ENCODE measurements at regions not wholly inside any gene's neighbourhood (a gene's known extent, or its start where the extent isn't known, plus 50 kb on each side); places are given as distances from the start of the nearest gene placed in this dataset.

DNA sequence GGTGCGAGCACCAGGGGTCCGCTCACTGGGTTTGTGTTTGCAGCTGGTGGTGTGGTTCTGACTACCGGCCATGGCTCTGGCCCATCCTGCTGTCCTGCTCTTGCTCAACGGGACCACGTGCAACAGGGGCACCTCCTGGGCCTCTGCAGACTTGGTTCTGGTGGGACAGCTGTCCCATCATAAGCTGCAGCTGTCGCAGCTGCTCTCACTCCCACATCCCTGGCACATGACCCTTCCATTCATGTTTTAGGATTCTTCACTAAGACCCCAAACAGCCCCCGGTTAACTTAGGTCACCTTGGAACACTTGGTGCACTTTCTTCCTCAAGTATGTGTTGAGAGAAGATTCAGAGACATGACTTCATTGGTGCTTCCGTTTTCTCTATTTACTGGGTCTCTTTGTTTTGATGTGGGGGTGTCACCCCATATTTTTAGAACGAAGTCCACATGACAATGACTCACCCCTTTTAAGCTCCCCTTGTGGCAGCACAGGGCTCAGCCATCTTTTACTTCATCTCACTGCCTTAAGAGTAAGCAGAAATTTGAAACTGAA is 68.4 kb upstream of the ARHGEF7 start:
- Histone ChIP-seq H3K14ac (ENCODE audit: insufficient read length) (no peak overlapping the region), H3K79me1 (ENCODE audit: low read depth, low read length) (no peaks in the 10 kb centered on the region), H3K27me3 (replicated peaks in 1 of 4; ENCODE audit: control insufficient read depth in 3 of 4, extremely low read depth in 1 of 4, insufficient read depth in 3 of 4, low read length in 3 of 4) (no peaks in the 10 kb centered on the region; a peak in 1 of 7 replicates), H3K23ac (ENCODE audit: insufficient read length) (no peak overlapping the region), H3K56ac (replicated peaks; ENCODE audit: insufficient read length, low read depth, low read length) (no peak overlapping the region), H3K4me2 (ENCODE audit: insufficient read depth in 1 of 2, low read depth in 2 of 2, low read length in 2 of 2) (no peak overlapping the region), H4K8ac (ENCODE audit: extremely low read depth, insufficient read depth, low read length) (no peak overlapping the region), H3K9me3 (ENCODE audit: insufficient read depth in 2 of 2, low read depth in 1 of 2, low read length in 1 of 2) (peaks cover 28 to 32% of the 10 kb centered on the region in 2 experiments), H3K36me3 (ENCODE audit: control insufficient read depth in 2 of 4, insufficient read depth in 4 of 4, low read length in 3 of 4) (peaks cover 0 to 4% (median 0%) of the 10 kb centered on the region in 4 experiments; a peak in 1 of 8 replicates), H3K4ac (replicated peaks; ENCODE audit: insufficient read length, low read depth, low read length) (no peak overlapping the region), H4K91ac (replicated peaks; ENCODE audit: insufficient read length, low read length) (no peak overlapping the region), H2BK5ac (ENCODE audit: low read depth, low read length) (no peak overlapping the region), H3K4me1 (replicated peaks in 1 of 4; ENCODE audit: control insufficient read depth in 3 of 4, insufficient read depth in 4 of 4, low read length in 3 of 4) (no peaks in the 10 kb centered on the region), H3K18ac (ENCODE audit: extremely low read depth, low read length) (no peak overlapping the region), H2BK12ac (ENCODE audit: low read depth, low read length) (no peak overlapping the region), H3K79me2 (ENCODE audit: control insufficient read depth in 1 of 2, insufficient read depth in 2 of 2, low read length in 2 of 2) (no peaks in the 10 kb centered on the region), H2AFZ (ENCODE audit: low read length) (no peak overlapping the region), H4K5ac (ENCODE audit: insufficient read length, low read depth, low read length) (no peak overlapping the region), H2BK120ac (replicated peaks; ENCODE audit: low read depth, low read length) (no peak overlapping the region), H3K9ac (replicated peaks in 1 of 4; ENCODE audit: extremely low read depth in 1 of 4, low read depth in 3 of 4, low read length in 3 of 4) (no peak overlapping the region), H3K27ac (ENCODE audit: low read depth, low read length) (no peak overlapping the region), H3K4me3 (ENCODE audit: extremely low read depth in 1 of 4, insufficient read depth in 2 of 4, low read depth in 3 of 4, low read length in 4 of 4) (no peak overlapping the region), H2BK20ac (ENCODE audit: low read length) (no peak overlapping the region), H2BK15ac (ENCODE audit: low read length) (no peak overlapping the region), H4K20me1 (replicated peaks in 1 of 2; ENCODE audit: control insufficient read depth in 1 of 2, insufficient read depth in 2 of 2, low read length in 2 of 2) (peaks cover 0 to 5% of the 10 kb centered on the region in 2 experiments), H3K23me2 (ENCODE audit: low read depth, low read length) (peaks cover 5% of the 10 kb centered on the region), H2AK5ac (ENCODE audit: low read depth, low read length) (no peak overlapping the region)
- 93% methylated on average over 9 of the region's 9 CpGs; no CpG with 5 or more reads in 1 of the 2 experiments for WGBS, 2 experiments (ENCODE audit: extremely low coverage in 1 of 2, insufficient coverage in 1 of 2, insufficient read length in 1 of 2, insufficient replicate concordance in 2 of 2, low coverage in 1 of 2, low lambda C conversion rate in 2 of 2, missing lambda C conversion rate in 1 of 2)
- DNase-seq (ENCODE audit: low read depth in 1 of 2, low spot score in 2 of 2) = no peak
- POLR2A ChIA-PET (ENCODE audit: partially characterized antibody) = no interaction called here
- no peak for FAIRE-seq
- CTCF ChIA-PET (ENCODE audit: partially characterized antibody) = interaction anchor here (0.5 to 5.1 kb wide), 7 partner anchors 9 to 525 kb away, joined by 3 to 19 read pairs (median 3); no protein-coding TSS in a partner anchor
- TF ChIP-seq, protein P1, sequence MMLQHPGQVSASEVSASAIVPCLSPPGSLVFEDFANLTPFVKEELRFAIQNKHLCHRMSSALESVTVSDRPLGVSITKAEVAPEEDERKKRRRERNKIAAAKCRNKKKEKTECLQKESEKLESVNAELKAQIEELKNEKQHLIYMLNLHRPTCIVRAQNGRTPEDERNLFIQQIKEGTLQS (IDR thresholded peaks at IDR 0.05; ENCODE audit: insufficient read depth, low read depth, low read length) = no peak
- TF ChIP-seq SIRT6 (IDR thresholded peaks at IDR 0.05; ENCODE audit: low read length) (no peak), KDM5A (IDR thresholded peaks at IDR 0.05; ENCODE audit: low read length) (no peak), BCL11A (IDR thresholded peaks at IDR 0.05; ENCODE audit: low read depth in 2 of 2, low read length in 2 of 2) (no peak), CBX5 (IDR thresholded peaks at IDR 0.05; ENCODE audit: low read depth, low read length) (no peak), KDM4A (IDR thresholded peaks at IDR 0.05; ENCODE audit: low read depth, low read length, severe bottlenecking) (no peak), RXRA (IDR thresholded peaks at IDR 0.05; ENCODE audit: insufficient read depth, low read depth, low read length) (no peak), TAF7 (optimal IDR thresholded peaks at IDR 0.05; ENCODE audit: borderline replicate concordance, low read depth, low read length) (no peak), GTF2F1 (IDR thresholded peaks at IDR 0.05; ENCODE audit: borderline replicate concordance, low read depth, low read length) (no peak), JUN (IDR thresholded peaks at IDR 0.05; ENCODE audit: low read depth, low read length) (no peak), BRCA1 (IDR thresholded peaks at IDR 0.05; ENCODE audit: low read depth, low read length) (no peak), POLR2A (IDR thresholded peaks at IDR 0.05; ENCODE audit: control extremely low read depth in 1 of 2, low read depth in 2 of 2, low read length in 2 of 2) (no peak)

Data from H1 (cell line).